ENCODE measurements at regions not wholly inside any gene's neighbourhood (a gene's known extent, or its start where the extent isn't known, plus 50 kb on each side); places are given as distances from the start of the nearest gene placed in this dataset.

DNA sequence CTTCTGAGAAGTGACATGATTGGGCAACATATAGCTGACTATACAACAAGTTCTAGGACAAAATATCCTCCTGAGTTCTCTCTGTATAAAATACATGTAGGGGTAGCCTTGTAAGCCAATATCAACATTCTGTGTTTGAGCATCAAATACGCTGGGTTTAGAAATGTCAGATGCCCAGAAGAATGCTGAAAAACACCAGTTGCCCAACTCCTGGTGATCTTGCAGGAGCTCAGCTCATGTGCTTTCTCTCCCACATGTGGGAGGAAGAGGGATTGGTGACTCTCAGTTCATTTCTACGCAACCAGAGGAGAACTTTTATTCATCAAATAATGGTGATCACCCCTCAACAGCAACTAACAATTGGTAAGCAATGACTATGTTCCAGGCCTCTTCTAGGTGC, 810.9 kb upstream of the ACO1 start:
- H3K27ac ChIP-seq = no peak overlapping the region
- H3K27me3 ChIP-seq = no peaks in the 10 kb centered on the region
- H3K4me1 ChIP-seq = no peaks in the 10 kb centered on the region
- DNase-seq = no peak
- no peaks in the 10 kb centered on the region for H3K36me3 ChIP-seq
- no peak overlapping the region for H3K4me3 ChIP-seq
- TF ChIP-seq, protein P1, sequence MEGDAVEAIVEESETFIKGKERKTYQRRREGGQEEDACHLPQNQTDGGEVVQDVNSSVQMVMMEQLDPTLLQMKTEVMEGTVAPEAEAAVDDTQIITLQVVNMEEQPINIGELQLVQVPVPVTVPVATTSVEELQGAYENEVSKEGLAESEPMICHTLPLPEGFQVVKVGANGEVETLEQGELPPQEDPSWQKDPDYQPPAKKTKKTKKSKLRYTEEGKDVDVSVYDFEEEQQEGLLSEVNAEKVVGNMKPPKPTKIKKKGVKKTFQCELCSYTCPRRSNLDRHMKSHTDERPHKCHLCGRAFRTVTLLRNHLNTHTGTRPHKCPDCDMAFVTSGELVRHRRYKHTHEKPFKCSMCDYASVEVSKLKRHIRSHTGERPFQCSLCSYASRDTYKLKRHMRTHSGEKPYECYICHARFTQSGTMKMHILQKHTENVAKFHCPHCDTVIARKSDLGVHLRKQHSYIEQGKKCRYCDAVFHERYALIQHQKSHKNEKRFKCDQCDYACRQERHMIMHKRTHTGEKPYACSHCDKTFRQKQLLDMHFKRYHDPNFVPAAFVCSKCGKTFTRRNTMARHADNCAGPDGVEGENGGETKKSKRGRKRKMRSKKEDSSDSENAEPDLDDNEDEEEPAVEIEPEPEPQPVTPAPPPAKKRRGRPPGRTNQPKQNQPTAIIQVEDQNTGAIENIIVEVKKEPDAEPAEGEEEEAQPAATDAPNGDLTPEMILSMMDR (IDR thresholded peaks at IDR 0.05) = no peak
- intact Hi-C loops (cut with DNase I) = no loop called here
- no peak for ATAC-seq
- H3K9me3 ChIP-seq = peaks cover 0 to 6% of the 10 kb centered on the region in 2 donors

DNA sequence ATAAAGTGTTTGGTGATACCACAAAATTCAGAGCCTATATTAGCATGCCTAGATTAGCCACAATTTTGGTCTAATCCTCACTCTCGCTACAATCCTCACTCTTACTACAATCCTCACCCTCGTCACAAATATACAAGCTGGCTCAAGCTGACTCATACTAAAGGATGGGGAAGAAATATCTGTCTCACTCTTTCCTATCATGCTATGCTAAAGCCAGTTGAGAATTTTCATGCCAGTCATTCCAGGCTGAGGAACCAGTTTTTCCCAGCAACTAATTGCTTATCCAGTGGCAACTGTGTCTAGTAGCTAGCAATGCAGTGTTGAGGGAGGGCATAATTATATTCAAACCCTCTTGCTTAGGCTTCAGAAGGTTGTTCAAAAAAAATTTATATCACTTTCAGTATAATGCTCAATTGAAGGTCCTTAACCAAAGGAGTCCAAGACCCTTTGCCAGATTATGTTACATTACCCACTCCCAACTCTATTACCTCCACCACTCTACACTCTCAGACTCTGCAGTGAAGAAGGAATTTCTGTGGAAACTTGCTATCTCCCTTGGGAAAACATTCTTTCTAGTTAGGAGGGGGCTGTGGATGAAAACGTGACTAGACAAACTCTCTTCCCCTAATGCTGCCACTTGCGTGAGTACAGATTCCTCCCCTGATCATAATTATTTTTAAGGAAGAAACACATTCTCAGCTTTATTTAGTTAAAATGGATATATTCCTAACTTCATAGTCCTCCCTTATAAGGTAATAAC, 810.3 kb upstream of the ACO1 start:
- ATAC-seq = no peak

DNA sequence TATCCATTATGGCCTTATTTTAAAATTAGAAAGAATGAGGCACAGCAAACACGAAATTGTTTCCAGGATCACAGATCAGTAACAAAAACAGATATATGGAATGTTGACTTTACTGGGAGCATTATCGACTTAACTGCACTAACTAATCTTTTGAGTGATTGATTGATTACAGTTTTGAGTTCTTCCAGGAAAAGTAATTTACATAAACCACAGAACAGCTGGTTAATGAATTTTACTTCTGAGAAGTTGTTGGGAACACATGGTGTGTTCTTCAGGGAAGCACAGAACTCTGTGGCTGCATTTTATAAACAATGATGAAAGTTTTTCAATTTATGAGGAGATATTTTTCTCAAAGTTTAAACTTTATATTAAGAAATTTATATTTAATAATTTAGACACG, 802.4 kb upstream of the ACO1 start:
- Histone ChIP-seq H3K4me3 (no peak overlapping the region), H3K9me3 (no peaks in the 10 kb centered on the region), H3K4me1 (no peaks in the 10 kb centered on the region), H3K27ac (no peak overlapping the region), H3K27me3 (no peaks in the 10 kb centered on the region), H3K36me3 (no peaks in the 10 kb centered on the region)
- TF ChIP-seq, protein P1 (IDR thresholded peaks at IDR 0.05) = no peak
- DNase-seq (no peak), ATAC-seq (no peak)
- intact Hi-C loops (cut with DNase I) = no loop called here

More for the DNA sequence above, 810.3 kb upstream of the ACO1 start:
- no peak overlapping the region for H3K27ac ChIP-seq
- DNase-seq = no peak
- no peak overlapping the region for H3K4me3 ChIP-seq
- no peaks in the 10 kb centered on the region for H3K4me1 ChIP-seq
- H3K27me3 ChIP-seq = no peaks in the 10 kb centered on the region
- TF ChIP-seq, protein P1 (IDR thresholded peaks at IDR 0.05) = no peak
- peaks cover 0 to 6% of the 10 kb centered on the region in 2 donors for H3K9me3 ChIP-seq
- H3K36me3 ChIP-seq = no peaks in the 10 kb centered on the region
- intact Hi-C loops (cut with DNase I) = no loop called here

DNA sequence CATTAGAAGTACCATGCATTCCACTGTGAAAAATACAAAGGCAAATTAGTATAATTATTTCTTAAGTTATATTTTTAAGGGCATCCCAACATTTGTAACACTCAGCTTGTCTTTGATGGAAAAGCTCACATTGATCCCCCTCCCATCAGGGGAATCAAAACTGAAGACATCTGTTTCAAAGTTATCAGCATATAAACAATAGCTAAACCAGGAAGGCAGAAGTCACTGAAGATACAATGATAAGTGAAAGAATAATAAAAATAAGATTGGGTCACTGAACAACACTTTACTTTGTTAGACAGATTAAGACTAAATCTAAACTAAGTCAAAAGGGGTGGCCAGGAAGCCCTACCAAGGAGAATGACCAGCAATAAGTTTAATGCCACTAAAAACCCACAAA, 801.9 kb upstream of the ACO1 start:
- no peaks in the 10 kb centered on the region for H3K9me3 ChIP-seq
- intact Hi-C loops (cut with DNase I) = no loop called here
- no peaks in the 10 kb centered on the region for H3K27me3 ChIP-seq
- ATAC-seq (no peak), DNase-seq (no peak)
- H3K4me3 ChIP-seq = no peak overlapping the region
- no peaks in the 10 kb centered on the region for H3K4me1 ChIP-seq
- no peak overlapping the region for H3K27ac ChIP-seq
- H3K36me3 ChIP-seq = no peaks in the 10 kb centered on the region
- TF ChIP-seq, protein P1 (IDR thresholded peaks at IDR 0.05) = no peak

DNA sequence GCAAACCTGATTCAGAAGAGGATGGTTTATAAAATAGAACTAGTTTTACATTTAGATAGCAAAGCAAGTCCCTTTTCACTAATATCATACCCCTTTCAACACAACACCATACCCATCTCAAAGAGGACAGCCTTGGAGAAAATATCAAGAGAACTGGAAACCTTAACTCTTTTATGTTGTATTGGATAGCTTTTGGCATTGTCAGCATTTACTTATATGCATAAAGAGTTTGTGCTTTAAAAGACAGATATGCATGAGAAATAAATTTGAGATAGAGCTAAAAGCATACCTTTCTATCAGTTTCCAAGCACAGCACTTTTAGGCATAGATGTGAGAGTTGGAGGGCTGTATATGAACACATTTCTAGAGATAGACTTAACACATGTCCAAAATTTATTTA, 799.3 kb upstream of the ACO1 start:
- Histone ChIP-seq H3K27me3 (no peaks in the 10 kb centered on the region), H3K9me3 (no peaks in the 10 kb centered on the region), H3K4me1 (no peaks in the 10 kb centered on the region), H3K4me3 (no peak overlapping the region), H3K27ac (no peak overlapping the region), H3K36me3 (no peaks in the 10 kb centered on the region)
- TF ChIP-seq, protein P1 (IDR thresholded peaks at IDR 0.05) = no peak
- DNase-seq (no peak), ATAC-seq (no peak)
- intact Hi-C loops (cut with DNase I) = no loop called here
